CD4-positive, alpha-beta T cell treated with Interleukin-17A for 1 hour (primary cell): ENCODE measurements at regions not wholly inside any gene's neighbourhood (a gene's known extent, or its start where the extent isn't known, plus 50 kb on each side); places are given as distances from the start of the nearest gene placed in this dataset.
"Not testable (repeated sequence)": the region's sequence is repeated elsewhere in the genome, so short reads cannot be mapped to it uniquely, and the experiment has no call there.

Source experiments
- DNase-seq: peaks from one replicate; pipeline ENCODE4 v3.0.0-alpha.2; 2020

DNA sequence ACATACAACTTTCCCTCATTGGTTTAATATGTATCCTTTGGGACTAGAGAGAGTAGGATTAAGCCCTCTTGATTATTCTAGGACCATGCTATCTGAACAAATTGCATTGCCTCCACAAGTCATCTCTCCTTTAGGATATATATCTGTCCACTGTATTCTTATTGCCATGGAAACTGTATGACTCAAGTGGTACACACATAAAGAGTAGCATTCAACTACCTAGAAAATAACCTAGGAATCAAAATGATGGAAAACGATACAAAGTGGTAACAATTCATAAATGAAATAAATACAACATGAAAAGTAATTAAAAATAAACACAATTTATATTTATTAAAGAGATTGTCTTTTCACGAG, 212.1 kb upstream of the P2RY1 start:
- DNase-seq: no peak

DNA sequence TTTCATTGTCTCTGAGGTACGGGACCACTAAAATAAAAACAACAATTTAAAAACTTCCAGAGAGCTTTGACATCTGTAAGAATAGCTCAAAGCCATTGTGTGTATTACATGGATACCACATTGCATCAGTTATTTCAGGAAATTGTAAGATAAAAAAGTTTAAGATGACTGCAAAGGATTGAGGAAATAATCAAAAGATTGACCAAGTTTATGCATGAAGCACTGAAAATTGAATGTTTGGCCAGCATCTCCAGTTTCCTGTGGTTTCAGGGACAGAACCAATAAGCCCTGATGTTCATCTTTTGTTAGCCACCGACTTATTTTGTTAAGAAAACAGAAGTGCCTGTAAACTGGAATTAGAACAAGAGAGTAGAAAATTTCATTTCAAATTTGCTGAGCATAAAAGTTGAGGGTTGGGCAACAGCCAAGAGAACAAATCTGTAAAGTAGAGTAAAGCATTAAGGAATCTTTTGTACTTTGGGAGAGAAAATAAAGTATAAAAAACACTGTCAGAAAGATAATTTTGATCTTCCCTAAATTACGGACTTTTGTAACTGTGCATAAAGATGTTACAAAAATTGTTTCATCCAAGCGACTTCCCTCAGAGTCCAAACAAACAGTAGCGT, 211.5 kb upstream of the P2RY1 start:
- no peak for DNase-seq

DNA sequence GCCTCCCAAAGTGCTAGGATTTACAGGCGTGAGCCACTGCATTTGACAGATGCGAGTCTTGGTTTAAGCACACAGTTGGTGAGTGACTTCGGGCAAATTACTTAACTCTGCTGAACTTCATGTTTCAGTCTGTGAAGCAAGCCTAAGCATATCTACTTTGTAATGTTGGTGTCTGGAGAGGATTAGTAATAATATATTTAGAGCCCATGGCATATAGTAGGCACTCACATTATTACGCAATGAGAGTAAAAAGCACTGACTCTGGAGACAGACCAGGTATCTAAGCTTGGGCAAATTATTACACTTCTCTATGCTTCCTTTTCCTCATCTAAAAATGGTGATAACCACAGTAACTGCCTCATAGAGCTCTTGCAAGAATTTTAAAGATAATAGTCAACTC, 208.7 kb upstream of the P2RY1 start:
- DNase-seq: no peak

DNA sequence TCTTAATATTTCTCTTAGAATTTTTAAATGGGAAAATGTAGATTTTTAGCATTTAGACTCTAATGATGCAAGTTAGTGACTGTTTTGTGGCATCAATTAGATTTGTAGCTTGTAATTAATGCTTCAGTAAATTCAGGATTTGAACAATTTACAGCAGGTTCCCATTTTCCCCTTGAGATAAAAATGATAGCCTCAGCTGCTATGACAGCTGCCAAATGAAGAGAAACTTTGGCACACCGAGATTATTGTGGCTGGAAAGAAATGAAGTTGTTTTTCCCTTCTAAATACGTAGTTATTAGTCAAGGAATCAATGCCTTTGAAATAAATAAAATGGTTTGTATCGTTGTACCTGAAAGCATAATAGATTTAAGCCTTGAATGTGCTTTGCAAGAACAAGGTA, 206.4 kb upstream of the P2RY1 start:
- no peak for DNase-seq

DNA sequence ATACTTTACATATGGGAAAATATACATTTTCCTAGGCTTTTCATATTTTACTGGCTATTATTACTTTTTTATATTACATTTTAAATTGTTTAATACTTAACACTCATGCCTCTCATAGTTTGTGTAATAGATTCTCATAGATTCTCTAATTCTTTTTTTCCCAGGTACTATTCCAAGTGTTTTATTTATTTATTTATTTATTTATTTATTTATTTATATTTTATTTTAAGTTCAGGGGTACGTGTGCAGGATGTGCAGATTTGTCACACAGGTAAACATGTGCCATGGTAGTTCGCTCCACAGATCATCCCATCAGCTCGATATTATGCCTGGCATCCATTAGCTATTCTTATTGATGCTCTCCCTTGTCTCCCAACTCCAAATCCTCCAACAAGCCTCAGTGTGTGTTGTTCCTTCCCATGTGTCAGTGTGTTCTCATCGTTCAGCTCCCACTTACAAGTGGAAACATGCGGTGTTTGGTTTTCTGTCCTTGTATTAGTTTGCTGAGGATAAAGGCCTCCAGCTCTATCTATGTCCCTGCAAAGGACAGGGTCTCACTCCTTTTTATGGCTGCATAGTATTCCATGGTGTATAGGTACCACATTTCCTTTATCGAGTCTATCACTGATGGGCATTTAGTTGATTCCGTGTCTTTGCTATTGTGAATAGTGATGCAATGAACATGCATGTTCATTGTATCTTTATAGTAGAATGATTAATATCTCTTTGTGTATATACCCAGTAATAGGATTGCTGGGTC, 205.4 kb upstream of the P2RY1 start:
- no peak for DNase-seq

DNA sequence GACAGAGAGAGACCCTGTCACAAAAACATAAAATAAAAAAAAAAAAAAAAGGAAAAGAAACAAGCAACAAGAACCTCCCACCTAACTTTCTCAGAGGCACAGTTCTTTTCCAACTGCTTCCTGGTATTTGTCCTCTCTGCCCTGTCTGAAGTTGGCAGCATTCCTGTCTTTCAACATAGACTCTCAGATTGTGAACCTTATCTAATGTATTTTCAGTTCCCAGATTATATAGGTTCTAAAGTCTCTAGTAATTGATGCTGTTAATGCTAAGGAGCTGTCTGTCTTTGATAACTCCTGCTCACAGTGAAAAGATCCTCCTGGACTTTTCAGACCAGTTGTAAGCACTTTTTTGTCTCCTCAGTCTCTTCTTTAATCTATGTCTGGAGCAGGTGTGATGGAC, 199.5 kb upstream of the P2RY1 start:
- no peak for DNase-seq

DNA sequence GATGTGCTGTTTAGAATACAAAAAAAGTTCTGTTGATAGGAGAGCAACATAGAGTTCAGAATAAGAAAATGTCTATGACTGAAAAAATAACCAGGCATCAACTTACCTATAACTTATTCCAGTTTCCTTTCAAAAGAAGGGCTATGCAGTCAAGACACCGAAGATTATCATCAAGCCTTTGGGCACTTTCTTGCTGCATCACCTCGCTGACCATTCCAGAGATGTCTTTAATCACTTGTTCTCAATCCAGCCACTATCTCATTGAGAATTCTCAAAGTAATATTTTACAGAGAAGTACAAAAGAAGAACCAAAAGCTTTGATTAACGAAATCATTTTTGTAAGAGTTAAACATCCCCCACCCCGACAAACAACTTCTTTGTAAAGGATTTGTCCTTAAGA, 198.3 kb upstream of the P2RY1 start:
- no peak for DNase-seq

DNA sequence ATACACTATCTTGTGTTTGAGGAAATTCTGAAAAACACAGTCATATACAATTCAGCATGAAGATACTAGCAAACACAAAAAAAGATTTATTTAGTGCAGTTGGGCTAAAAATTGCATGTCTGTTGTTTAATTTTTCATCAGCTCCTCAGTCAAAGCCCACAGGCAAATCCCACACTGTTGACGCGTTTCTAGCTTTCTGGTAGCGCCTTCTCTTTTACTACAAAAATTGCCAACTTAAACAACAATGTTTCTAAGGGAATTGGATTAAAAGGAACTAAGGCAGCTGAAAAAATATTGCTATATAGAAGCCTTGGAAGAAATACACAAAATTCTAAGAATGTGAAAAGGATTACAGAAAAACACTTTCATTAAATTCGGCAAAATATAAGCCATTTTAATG, 196.7 kb upstream of the P2RY1 start:
- DNase-seq: no peak

DNA sequence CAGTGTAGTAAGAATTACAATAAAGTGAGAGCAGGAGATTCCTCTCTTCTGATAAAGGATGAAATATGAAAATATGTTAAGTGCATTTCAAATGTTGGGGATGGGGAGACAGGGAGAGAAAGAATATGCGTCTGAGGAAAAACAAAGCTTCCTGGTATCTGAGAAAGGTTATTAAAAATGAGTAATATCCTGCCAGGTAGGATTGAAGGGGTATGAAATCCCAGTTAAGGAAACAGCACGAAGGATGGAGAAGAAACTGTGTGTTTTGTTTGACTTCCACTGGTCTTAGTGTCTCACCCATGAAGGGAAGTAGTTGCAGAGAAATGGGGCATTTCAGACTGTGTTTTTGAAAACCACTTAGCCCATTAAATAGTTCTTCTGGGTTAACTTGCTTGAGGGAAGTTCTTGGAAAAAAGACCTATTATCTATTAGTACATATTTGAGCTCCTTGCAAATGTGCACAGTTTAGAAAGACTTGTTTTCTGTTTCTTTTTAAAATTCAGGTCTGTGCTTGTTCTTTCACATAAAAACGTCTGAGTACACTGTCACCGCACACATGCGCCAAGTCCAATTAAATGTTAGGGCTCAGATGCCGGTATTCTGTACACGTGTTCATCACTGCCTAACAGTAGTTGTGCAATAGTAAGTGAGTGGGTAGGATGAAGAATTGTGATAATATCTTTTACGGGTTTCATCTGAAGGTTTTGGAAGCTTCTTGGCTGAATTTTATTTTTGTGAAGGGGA, 196.1 kb upstream of the P2RY1 start:
- DNase-seq: no peak

DNA sequence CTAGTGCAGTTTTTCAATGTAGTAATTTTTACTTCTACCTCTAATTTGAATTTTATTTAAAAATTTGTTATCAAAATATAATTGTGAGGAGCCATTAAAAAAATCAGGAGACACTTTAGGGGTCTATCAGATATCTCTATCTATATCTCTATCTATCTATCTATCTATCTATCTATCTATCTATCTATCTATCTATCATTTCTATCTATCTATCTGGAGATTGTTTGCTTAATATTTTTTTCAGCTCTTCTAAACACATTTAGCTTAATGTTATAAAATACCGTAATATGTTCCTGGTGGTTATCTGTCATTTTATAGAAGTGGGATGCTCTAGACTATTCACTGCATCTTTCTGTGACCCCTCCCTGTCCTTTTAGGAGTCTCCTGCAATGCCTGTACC, 193.7 kb upstream of the P2RY1 start:
- DNase-seq: no peak

DNA sequence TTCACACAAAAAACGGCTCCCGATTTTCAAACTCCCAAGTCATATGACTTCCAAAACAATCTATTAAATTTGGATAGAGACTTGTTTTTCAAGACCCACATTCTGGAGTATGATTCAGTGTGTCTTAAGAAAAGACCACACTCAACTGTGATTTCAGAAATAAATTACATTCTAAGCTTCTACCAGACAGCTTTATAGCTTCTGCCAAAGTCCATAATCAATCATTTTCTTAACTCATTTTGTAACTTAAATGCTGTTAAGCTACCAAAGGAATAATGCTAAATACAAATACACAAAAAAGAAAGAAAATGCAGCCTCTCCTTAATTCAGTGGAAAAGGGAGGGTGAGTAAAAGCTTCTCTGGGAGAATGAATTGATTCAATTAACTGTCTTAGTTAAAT, 192.3 kb upstream of the P2RY1 start:
- no peak for DNase-seq

DNA sequence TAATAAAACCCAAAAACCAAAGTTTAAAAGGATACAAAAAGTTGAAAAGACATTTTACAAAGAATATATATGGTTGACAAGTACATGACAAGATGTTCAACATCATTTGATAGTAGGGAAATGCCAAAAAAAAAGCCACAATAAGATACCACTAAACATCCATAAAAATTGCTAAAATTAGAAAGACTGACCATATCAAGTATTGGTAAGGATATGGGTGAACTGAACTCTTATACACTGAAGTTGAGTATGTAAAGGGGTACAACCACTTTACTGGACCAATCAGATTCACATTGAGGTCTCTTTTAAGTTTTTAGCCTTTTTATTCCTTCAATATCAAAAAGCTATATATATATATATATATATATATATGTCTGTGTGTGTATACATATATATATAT, 190.5 kb upstream of the P2RY1 start:
- DNase-seq: no peak

DNA sequence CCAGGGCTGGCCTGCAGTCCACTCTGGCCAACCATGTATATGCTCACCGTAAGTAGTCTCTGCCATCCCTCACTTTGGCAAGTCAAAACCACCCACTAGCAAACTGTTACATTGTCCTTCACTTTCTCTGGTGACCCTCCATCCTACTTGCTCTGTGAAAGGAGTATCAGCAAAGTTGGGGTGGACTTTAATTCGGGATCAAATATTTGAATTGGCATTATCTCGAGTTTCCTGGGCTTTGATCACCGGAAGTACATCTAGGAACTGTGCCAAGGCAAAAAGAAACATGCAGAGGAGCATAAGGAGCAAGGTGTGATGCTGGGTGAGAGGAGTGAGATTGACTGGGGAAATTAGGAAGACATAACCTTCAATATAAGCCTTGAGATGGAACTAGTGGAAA, 188.9 kb upstream of the P2RY1 start:
- DNase-seq: no peak

DNA sequence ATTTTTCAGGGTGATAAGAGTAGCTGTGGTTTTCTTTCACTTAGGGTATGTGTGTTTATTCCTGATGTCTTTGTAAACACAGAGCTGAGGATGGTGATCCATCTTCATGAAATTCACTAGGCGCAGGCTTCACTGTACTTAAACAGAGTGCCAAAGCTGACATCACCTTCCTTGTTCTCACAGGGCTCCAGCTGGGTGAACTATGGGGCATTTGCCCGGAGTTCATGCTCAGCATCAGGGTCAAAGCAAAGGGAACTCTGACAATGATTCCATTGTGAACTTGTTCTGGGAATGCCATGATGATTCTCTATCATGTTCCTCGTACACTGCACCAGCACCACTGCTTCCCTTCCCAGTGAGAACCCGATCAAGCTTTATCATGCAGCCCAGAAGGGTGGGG, 184.8 kb upstream of the P2RY1 start:
- DNase-seq: no peak

DNA sequence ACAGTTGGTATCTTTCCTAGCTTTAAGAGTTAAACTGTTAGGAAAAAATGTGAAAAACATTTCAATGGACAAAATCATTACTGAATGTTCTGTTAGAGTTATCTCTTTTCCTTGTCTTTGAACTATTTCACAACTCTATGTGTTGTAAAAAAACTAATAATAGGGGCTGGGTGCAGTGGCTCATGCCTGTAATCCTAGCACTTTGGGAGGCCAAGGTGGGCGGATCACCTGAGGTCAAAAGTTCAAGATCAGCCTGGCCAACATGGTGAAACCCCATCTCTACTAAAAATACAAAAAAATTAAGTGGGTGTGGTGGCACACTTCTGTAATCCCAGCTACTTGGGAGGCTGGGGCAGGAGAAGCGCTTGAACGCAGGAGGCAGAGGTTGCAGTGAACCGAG, 184.0 kb upstream of the P2RY1 start:
- DNase-seq: not testable (repeated sequence)

DNA sequence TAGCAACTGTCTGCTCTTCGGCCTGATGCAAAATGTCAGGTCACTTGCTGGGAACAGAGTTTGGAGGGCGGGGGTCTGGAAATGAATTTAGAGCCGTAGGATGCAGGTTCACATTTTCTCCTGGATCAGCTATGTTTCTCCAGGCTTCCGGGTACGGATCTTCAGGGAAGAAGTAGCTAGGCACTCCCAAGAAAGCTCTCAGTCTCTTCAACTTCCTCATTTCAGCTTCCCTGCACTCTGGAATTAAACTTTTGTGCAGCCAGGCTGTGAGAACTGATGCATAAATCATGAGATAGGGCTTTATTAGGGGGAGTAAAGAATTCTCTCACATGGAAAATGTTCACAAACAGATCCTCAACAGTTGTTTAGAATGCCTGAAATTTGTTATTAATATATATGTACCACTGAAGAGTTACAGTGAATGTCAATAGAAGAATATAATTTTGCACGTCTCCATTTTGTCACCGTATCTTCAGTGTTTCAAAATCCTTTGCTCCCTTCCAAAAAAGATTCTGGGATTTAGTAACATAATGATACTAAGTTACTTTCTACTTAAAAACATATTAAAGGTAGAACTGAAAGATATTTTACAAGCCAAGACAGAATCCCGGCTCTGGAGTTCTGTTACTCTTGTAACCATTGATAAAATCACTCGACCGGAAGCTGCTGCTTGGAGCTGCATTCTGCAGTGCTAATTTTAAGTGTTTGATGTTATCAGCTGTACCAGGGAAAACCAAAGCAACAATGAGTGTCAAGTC, 178.5 kb upstream of the P2RY1 start:
- no peak for DNase-seq

DNA sequence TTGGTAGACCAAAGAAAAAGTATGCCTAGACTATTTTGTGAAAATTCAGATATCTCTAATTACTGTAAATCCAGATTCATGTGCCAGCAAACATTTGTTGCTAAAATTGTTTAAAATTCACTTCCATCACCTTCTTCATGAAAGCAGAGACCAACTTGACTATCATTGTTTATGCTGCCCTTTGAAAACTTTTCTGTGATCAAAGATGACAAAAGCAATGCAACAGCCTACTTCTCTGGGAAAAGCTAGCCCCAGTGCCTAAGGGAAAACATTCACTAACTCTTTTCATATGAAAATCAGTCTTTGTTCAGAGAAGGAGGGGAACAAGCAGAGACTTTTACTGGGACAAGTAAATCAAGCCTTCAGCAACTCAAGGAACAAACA, 178.0 kb upstream of the P2RY1 start:
- no peak for DNase-seq

DNA sequence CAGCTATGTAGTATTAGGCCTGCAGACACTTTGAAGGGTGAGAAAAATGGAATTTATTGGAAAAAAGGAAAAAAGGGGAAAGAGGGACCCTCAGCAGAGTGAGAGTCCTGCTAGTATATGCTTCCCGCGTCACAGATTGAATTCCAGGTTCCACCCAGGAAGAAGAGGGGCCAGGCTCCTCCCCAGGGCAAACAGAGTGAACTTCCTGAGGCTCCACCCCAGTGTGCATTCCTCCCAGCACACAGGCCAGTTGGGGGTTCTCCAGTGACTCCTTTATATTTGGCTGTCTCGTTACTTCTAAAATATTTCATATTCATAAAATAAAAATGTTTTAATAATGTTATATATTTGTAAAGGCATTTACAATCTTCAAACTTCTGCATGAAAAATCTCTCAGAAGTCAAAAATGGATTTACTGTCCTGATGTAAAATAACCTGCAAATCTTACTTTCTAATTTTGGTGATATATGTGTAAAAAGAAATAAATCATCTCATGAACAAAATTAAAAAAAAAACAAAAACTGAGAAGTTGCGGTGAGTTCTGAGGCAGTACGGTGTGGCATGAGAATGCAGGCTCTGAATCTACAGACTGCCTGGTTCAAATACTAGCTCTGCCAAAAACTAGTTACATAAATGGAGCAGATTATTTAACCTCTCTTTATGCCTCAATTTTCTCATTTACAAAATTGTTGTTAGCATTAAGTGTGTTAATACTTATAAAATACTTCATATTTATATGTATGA, 175.8 kb upstream of the P2RY1 start:
- no peak for DNase-seq

DNA sequence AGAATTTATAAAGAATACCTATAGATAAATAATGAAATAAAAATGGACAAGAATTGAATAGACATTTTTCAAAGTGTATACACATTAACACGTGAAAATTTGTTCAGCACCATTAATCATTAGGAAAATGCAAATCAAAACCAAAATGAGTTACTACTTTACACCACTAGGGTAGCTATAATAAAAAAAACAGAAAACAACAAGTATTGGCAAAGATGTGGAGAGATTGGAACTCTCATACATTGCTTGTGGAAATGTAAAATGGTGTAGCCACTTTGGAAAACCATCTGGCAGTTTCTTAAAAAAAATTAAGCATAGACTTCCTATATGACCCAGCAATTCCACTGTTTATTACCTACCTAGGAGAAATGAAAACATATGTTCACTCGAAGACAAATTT, 172.8 kb upstream of the P2RY1 start:
- DNase-seq: no peak

DNA sequence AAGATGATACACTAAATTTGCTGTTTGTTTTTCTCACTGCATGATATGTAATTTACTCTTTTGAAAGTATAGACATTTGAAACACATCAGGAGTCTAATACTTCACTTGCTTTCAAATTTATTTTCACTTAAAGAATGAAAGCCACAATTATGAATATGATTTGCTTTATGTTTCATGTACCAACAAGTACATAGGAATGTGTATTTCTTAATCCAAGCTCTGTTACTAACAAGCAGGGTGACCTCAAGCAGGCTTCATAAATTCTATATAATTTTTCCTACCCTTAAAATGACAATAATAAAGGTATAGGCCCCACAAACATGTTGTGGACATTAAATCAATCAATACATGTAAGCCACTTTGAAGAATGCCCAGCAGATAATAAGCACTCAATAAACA, 170.2 kb upstream of the P2RY1 start:
- DNase-seq: no peak

DNA sequence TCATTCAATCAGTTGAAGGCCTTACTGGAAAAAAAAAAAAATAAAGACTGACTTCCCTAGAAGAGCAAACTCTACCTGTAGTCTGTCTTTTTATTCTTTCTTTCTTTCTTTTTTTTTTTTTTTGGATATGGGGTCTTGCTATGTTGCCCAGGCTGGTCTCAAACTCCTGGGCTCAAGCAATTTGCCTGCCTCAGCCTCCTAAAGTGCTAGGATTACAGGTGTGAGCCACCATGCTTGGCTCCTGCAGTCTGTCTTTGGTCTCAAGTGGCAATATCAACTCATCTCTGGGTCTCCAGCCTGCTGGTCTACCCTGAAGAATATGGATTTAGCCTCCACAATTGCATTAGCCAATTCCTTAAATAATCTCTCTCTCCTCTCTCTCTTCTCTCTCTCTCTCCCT, 167.7 kb upstream of the P2RY1 start:
- DNase-seq: no peak

DNA sequence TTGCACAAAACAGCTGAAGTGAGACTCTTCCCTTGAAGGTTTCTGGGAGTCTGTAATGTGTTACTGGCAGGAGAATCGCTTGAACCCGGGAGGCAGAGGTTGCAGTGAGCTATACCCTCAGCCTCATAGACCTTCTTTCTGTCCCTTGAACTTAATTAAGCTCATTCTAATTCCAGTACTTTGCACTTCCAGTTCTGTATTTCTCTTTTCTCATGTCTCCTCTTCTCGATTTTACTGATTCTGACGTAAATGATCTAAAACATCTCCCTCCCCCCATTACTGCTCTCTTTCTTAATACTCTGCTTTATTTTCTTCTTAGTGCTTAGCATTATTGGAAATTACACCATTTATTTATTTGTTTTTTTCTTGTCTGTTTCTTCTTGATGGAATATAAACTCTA, 165.4 kb upstream of the P2RY1 start:
- no peak for DNase-seq
